KG1 (cell line): ENCODE measurements at regions not wholly inside any gene's neighbourhood (a gene's known extent, or its start where the extent isn't known, plus 50 kb on each side); places are given as distances from the start of the nearest gene placed in this dataset.
A peak's percentile ranks its signal among the peaks of the same experiment; 100 is the strongest.
"Not testable (repeated sequence)": the region's sequence is repeated elsewhere in the genome, so short reads cannot be mapped to it uniquely, and the experiment has no call there.

Source experiments
- DNase-seq: peaks from one replicate; lab custom pipeline; 2025; lab: John Stamatoyannopoulos, UW

- DNase-seq, result no peak
Observed at GRCh38 chr18:67134911-67135310, 381.6 kb downstream of the DSEL start.

GRCh38 chr18:67133669-67134068, 382.9 kb downstream of the DSEL start:
- DNase-seq, result no peak

- no peak for DNase-seq
Observed at GRCh38 chr18:67132919-67133318, 383.6 kb downstream of the DSEL start.

GRCh38 chr18:67131498-67131897, 385.0 kb downstream of the DSEL start:
- no peak for DNase-seq

- not testable (repeated sequence) for DNase-seq
Observed at GRCh38 chr18:67126751-67127150, 389.8 kb downstream of the DSEL start.

GRCh38 chr18:67123901-67124300, 392.6 kb downstream of the DSEL start:
- no peak for DNase-seq

- no peak for DNase-seq
Observed at GRCh38 chr18:67117804-67118203, 398.7 kb downstream of the DSEL start.

- DNase-seq, result no peak
Observed at GRCh38 chr18:67109535-67109934, 407.0 kb downstream of the DSEL start.

- DNase-seq, result no peak
Observed at GRCh38 chr18:67108894-67109293, 407.6 kb downstream of the DSEL start.

- DNase-seq, result peak; percentile 6
Observed at GRCh38 chr18:67104700-67105284, 411.7 kb downstream of the DSEL start.

- no peak for DNase-seq
Observed at GRCh38 chr18:67094123-67094522, 422.4 kb downstream of the DSEL start.

GRCh38 chr18:67092141-67092540, 424.4 kb downstream of the DSEL start:
- DNase-seq, result no peak

GRCh38 chr18:67081482-67082211, 434.9 kb downstream of the DSEL start:
- DNase-seq, result no peak

- no peak for DNase-seq
Observed at GRCh38 chr18:67080601-67081000, 435.9 kb downstream of the DSEL start.

- DNase-seq, result no peak
Observed at GRCh38 chr18:67074309-67074708, 442.2 kb downstream of the DSEL start.

GRCh38 chr18:67072791-67073190, 443.7 kb downstream of the DSEL start:
- no peak for DNase-seq

GRCh38 chr18:67068608-67069007, 447.9 kb downstream of the DSEL start:
- DNase-seq, result no peak

GRCh38 chr18:67047334-67047733, 443.4 kb upstream of the CDH19 start:
- DNase-seq, result no peak

- no peak for DNase-seq
Observed at GRCh38 chr18:67043276-67043675, 439.4 kb upstream of the CDH19 start.

- DNase-seq, result no peak
Observed at GRCh38 chr18:67041334-67041733, 437.4 kb upstream of the CDH19 start.

- DNase-seq, result no peak
Observed at GRCh38 chr18:67035026-67035425, 431.1 kb upstream of the CDH19 start.

- no peak for DNase-seq
Observed at GRCh38 chr18:67023059-67023458, 419.2 kb upstream of the CDH19 start.

GRCh38 chr18:67010919-67011318, 407.0 kb upstream of the CDH19 start:
- DNase-seq, result no peak

GRCh38 chr18:67007999-67008398, 404.1 kb upstream of the CDH19 start:
- DNase-seq, result no peak
